ENCODE measurements at regions not wholly inside any gene's neighbourhood (a gene's known extent, or its start where the extent isn't known, plus 50 kb on each side); places are given as distances from the start of the nearest gene placed in this dataset.

- DNase-seq: no peak
- Histone ChIP-seq H3K27me3 (no peaks in the 10 kb centered on the region), H3K27ac (no peak overlapping the region)
Observed at GRCh38 chr12:30400349-30400748, 295.3 kb downstream of the IPO8 start.

DNA sequence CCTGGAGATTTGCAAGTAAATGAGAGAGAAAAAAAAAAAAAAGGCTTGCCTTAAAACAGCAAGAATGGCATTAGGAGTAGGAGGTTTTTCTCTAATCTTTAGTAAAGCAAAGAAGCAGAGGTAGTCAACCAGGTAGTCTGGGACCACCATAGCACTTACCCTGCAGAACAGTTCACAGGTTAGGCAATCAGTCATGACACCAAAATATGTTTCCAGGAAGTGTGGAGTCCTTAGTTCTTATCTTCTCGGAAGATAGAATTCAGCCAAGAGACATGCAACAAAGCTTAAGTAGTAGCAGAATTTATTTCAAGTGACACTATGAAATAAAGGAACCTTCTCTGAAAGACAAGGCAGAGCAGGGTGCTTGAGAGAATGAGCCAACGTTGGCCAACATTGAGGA is 295.8 kb downstream of the IPO8 start:
- H3K9me3 ChIP-seq: peaks cover 0 to 16% of the 10 kb centered on the region in 2 donors
- DNase-seq (no peak), ATAC-seq (no peak)
- H3K36me3 ChIP-seq: no peaks in the 10 kb centered on the region
- no peaks in the 10 kb centered on the region for H3K27me3 ChIP-seq
- no peak overlapping the region for H3K27ac ChIP-seq
- no peaks in the 10 kb centered on the region for H3K4me1 ChIP-seq
- no peak overlapping the region for H3K4me3 ChIP-seq
- intact Hi-C loops (cut with DNase I): no loop called here
- TF ChIP-seq, protein P1, sequence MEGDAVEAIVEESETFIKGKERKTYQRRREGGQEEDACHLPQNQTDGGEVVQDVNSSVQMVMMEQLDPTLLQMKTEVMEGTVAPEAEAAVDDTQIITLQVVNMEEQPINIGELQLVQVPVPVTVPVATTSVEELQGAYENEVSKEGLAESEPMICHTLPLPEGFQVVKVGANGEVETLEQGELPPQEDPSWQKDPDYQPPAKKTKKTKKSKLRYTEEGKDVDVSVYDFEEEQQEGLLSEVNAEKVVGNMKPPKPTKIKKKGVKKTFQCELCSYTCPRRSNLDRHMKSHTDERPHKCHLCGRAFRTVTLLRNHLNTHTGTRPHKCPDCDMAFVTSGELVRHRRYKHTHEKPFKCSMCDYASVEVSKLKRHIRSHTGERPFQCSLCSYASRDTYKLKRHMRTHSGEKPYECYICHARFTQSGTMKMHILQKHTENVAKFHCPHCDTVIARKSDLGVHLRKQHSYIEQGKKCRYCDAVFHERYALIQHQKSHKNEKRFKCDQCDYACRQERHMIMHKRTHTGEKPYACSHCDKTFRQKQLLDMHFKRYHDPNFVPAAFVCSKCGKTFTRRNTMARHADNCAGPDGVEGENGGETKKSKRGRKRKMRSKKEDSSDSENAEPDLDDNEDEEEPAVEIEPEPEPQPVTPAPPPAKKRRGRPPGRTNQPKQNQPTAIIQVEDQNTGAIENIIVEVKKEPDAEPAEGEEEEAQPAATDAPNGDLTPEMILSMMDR (IDR thresholded peaks at IDR 0.05): no peak

More at GRCh38 chr12:30400349-30400748, 295.3 kb downstream of the IPO8 start:
- intact Hi-C loops (cut with DNase I): no loop called here
- no peaks in the 10 kb centered on the region for H3K4me1 ChIP-seq
- peaks cover 0 to 13% of the 10 kb centered on the region in 2 donors for H3K9me3 ChIP-seq
- TF ChIP-seq, protein P1 (IDR thresholded peaks at IDR 0.05): no peak
- ATAC-seq: no peak
- H3K36me3 ChIP-seq: no peaks in the 10 kb centered on the region
- H3K4me3 ChIP-seq: no peak overlapping the region

DNA sequence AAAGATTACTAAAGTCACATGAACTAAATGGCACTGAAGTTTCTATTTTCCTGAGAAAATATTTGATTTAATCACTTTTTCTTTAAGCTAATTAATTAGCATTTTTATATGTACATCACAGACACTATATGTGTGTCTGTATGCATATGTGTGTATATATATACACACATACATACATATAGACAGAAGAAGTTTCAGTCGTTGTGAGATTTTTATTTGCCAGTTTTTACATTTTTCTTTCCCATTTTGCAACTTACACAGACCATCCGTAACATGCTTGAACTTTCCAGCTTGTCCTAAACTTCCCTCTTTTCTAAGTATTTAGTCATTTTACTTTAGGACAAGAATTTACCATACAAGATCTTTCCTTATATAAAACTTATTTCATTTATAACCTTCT is 299.1 kb downstream of the IPO8 start:
- no peak overlapping the region for H3K4me3 ChIP-seq
- H3K36me3 ChIP-seq: no peaks in the 10 kb centered on the region
- TF ChIP-seq, protein P1 (IDR thresholded peaks at IDR 0.05): no peak
- peaks cover 0 to 23% of the 10 kb centered on the region in 2 donors for H3K9me3 ChIP-seq
- intact Hi-C loops (cut with DNase I): no loop called here
- no peaks in the 10 kb centered on the region for H3K27me3 ChIP-seq
- no peak overlapping the region for H3K27ac ChIP-seq
- DNase-seq: no peak
- H3K4me1 ChIP-seq: no peaks in the 10 kb centered on the region
- ATAC-seq: no peak

- no peak for DNase-seq
- Histone ChIP-seq H3K27me3 (no peaks in the 10 kb centered on the region), H3K4me1 (no peaks in the 10 kb centered on the region), H3K9me3 (peaks cover 0 to 23% of the 10 kb centered on the region in 2 donors), H3K4me3 (no peak overlapping the region), H3K27ac (no peak overlapping the region), H3K36me3 (no peaks in the 10 kb centered on the region)
- ATAC-seq: no peak
- TF ChIP-seq, protein P1 (IDR thresholded peaks at IDR 0.05): no peak
- intact Hi-C loops (cut with DNase I): no loop called here
Observed at GRCh38 chr12:30395190-30395589, 300.5 kb downstream of the IPO8 start.

DNA sequence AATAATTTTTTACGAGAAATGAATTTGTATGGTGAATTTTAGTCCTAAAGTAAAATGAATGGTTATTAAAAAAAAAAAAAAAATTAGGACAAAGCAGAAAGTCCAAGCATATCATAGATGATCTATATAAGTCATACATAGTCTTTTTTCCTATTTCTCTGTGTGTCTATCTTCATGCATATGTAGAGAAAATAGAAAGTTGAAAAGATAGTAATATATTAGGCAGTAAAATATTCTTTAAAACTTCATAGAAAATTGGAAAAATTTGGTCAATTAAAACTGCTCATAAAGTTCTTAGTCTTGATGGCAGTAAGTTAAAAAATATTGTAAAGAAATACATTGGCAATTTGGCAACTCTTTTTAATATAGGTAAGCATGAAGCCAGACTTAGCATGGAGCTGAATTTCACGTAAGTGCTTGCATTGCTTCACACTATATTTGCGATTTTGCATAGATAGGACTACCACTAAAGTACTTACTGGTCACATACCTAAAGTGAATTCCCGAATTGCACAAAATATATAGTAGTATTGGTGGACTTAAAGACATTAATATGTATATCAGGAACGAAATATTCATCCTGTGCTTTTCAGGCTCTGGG is 303.8 kb downstream of the IPO8 start:
- intact Hi-C loops (cut with DNase I): no loop called here
- ATAC-seq (no peak), DNase-seq (no peak)
- Histone ChIP-seq H3K4me3 (no peak overlapping the region), H3K36me3 (no peaks in the 10 kb centered on the region), H3K27ac (no peak overlapping the region), H3K9me3 (peaks cover 0 to 36% of the 10 kb centered on the region in 2 donors), H3K4me1 (no peaks in the 10 kb centered on the region), H3K27me3 (no peaks in the 10 kb centered on the region)
- TF ChIP-seq, protein P1 (IDR thresholded peaks at IDR 0.05): no peak

Data from left lung (tissue), 4 donors.